ENCODE measurements at regions not wholly inside any gene's neighbourhood (a gene's known extent, or its start where the extent isn't known, plus 50 kb on each side); places are given as distances from the start of the nearest gene placed in this dataset.

DNA sequence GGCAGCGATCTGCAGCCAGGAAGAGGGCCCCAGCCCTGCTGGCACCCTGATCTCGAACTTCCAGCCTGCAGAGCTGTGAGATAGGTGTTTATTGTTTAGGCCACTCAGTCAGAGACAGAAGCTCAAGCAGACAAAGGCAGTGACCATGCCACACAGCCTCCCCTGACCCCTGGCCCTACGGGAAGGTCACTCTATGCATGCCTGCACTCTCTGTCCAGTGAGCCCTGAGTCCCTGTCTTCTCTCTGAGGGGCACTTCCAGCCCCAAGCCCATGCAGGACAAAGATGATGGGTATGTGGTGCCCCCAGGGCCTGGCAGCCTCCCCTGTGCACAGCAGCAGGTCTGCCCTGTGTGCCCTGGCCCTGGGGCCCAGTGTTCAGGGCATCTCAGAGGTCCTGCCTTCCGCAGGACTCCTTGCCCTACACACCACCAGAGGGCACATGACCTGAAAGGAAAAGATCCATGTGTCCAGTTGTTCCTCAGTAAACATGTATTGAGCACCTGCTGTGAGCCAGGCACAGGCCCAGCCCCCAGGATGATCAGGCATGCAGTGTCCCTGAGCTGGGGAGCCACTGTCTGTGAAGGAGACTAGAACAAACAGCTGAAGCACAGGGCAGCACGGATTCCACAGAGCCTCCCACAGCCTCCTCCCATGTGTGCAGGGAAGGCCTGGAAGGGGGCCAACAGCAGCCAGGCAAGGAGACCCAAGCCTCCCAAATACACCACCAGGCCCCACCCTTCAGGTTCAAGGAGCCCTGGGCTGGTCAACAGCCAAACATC is 109.3 kb downstream of the ATPSCKMT start:
- TF ChIP-seq POLR2A (IDR thresholded peaks at IDR 0.05; ENCODE audit: low read length): no peak
- TF ChIP-seq HDAC2 (IDR thresholded peaks at IDR 0.05): no peak
